ENCODE measurements at regions not wholly inside any gene's neighbourhood (a gene's known extent, or its start where the extent isn't known, plus 50 kb on each side); places are given as distances from the start of the nearest gene placed in this dataset.

DNA sequence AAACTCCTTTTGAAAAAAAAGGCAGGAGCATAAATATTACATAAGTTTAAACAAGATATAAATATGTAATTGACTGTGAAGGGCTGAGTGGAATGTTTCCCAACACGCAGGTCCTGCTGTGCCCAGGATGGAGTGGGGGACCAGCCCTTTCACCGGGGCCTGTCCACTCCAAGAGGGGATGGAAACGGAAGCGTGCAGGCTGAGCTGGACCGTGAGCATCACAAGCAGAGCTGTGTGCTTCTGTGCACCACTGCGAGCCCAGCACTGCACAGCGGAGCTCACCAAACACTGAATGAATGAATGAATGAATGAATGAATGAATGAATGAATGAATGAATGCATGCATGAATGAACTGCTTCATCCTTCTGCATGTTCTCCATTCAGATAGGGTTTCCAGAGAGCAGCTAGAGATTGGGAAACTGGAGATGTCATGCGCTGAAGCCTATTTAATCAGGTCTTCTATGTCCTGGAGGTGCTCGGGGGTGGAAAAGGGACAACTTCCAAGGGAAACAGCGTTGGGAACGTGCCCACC, 157.7 kb downstream of the ANKRD60 start:
- ChIA-PET POLR2A (no interaction called here), CTCF (interaction anchor here (2.6 kb wide), 1 partner anchor 17 kb away, joined by 10 read pairs; no protein-coding TSS in a partner anchor)
- Histone ChIP-seq H3K4me1 (ENCODE audit: control extremely low read depth in 1 of 4, control insufficient read depth in 4 of 4, insufficient read depth in 4 of 4, low read length in 3 of 4) (peaks cover 0 to 11% (median 6%) of the 10 kb centered on the region in 4 experiments), H3K9me3 (ENCODE audit: control extremely low read depth in 1 of 5, control insufficient read depth in 4 of 5, insufficient read depth in 2 of 5, low read depth in 1 of 5, low read length in 4 of 5) (no peaks in the 10 kb centered on the region), H3K27me3 (replicated peaks in 2 of 5; ENCODE audit: control insufficient read depth in 4 of 5, insufficient read depth in 5 of 5, low read length in 4 of 5) (peaks cover 0 to 4% (median 0%) of the 10 kb centered on the region in 5 experiments), H3K27ac (ENCODE audit: insufficient read depth in 1 of 2, low read depth in 1 of 2, low read length in 2 of 2, poor library complexity in 1 of 2, severe bottlenecking in 2 of 2) (no peak overlapping the region), H3K36me3 (ENCODE audit: control insufficient read depth in 4 of 4, insufficient read depth in 4 of 4, low read length in 3 of 4) (no peaks in the 10 kb centered on the region), H3K4me3 (ENCODE audit: control insufficient read depth in 1 of 7, extremely low read depth in 1 of 7, insufficient read depth in 4 of 7, low read depth in 2 of 7, low read length in 6 of 7) (no peak overlapping the region)
- no peak for DNase-seq
- 86% methylated on average over 11 of the region's 11 CpGs for WGBS (ENCODE audit: insufficient coverage)

DNA sequence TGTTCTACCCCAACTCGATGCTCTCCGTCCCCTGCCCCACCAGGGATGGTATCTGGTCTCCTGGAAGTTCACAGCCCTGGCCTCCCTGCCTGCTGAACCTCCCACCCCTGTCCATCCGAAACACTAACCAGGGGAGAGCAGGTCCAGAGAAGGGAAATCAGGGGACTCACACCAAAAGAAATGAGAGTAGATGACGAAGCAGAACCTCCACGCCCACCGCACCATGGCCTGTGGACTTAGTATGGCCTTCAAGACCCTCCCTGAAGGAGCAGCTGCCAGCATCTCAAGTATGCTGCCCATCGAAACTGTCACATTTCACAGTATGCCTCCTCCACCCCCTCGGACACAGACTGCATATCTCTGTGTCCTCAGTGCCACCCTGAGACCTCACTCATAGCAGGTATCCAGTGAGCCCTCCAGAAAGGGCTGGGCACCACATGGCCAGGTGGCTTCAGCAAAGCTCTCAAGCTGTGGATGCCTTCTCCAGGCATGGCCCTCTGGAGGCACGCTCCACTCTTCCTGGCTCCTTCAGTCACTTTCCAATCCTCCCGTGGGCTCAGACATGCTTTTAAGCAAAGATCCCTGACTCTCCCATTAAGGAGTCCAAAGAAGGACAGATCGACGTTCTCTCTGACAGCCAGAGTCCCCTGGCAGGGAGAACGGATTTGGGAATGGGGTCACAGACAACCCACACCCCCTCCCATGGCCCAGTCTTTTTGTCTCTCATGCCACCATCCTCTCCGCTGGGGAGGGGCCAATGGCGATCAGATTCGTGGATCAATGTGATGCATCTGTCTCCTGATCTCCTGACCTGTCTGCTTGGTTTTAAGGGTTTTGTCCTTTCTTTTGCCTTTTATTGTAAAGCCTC, 158.4 kb downstream of the ANKRD60 start:
- DNase-seq: no peak
- CTCF ChIA-PET: interaction anchor here (0.8 kb wide), 1 partner anchor 26 kb away, joined by 3 read pairs; no protein-coding TSS in a partner anchor

DNA sequence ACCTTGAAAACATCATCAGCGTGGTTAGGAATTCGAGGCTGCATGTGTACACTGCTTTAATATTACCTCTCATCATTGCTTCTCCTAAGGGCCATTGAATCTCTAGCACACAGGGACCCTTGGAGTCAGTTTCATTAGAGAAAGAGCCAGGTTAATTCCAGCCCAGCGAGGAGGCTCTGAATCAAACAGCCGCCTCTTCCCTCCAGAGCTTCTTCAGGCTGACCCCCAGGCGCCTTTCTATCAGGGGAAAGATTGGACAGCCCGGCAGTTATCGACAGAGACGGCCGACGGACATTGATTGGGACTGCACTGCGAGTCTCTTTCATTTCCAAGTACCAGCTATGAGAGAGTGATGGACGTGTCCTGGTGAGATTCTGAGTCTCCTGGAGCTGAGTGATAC, 159.2 kb downstream of the ANKRD60 start:
- H3K27me3 ChIP-seq (replicated peaks in 2 of 5; ENCODE audit: control insufficient read depth in 4 of 5, insufficient read depth in 5 of 5, low read length in 4 of 5): peaks cover 0 to 4% (median 0%) of the 10 kb centered on the region in 5 experiments
- 98% methylated on average over 12 of the region's 12 CpGs for WGBS (ENCODE audit: insufficient coverage)
- CTCF ChIA-PET: interaction anchor here (0.8 kb wide), 1 partner anchor 25 kb away, joined by 3 read pairs; no protein-coding TSS in a partner anchor

More for the DNA sequence above, 158.4 kb downstream of the ANKRD60 start:
- H3K27ac ChIP-seq (ENCODE audit: insufficient read depth in 1 of 2, low read depth in 1 of 2, low read length in 2 of 2, poor library complexity in 1 of 2, severe bottlenecking in 2 of 2): no peak overlapping the region
- H3K9me3 ChIP-seq (ENCODE audit: control extremely low read depth in 1 of 5, control insufficient read depth in 4 of 5, insufficient read depth in 2 of 5, low read depth in 1 of 5, low read length in 4 of 5): no peaks in the 10 kb centered on the region
- peaks cover 0 to 9% (median 6%) of the 10 kb centered on the region in 4 experiments for H3K4me1 ChIP-seq (ENCODE audit: control extremely low read depth in 1 of 4, control insufficient read depth in 4 of 4, insufficient read depth in 4 of 4, low read length in 3 of 4)
- H3K36me3 ChIP-seq (ENCODE audit: control insufficient read depth in 4 of 4, insufficient read depth in 4 of 4, low read length in 3 of 4): no peaks in the 10 kb centered on the region
- WGBS (ENCODE audit: insufficient coverage): 94% methylated on average over 16 of the region's 16 CpGs
- H3K4me3 ChIP-seq (ENCODE audit: control insufficient read depth in 1 of 7, extremely low read depth in 1 of 7, insufficient read depth in 4 of 7, low read depth in 2 of 7, low read length in 6 of 7): no peak overlapping the region
- H3K27me3 ChIP-seq (replicated peaks in 2 of 5; ENCODE audit: control insufficient read depth in 4 of 5, insufficient read depth in 5 of 5, low read length in 4 of 5): peaks cover 0 to 4% (median 0%) of the 10 kb centered on the region in 5 experiments
- POLR2A ChIA-PET: no interaction called here

DNA sequence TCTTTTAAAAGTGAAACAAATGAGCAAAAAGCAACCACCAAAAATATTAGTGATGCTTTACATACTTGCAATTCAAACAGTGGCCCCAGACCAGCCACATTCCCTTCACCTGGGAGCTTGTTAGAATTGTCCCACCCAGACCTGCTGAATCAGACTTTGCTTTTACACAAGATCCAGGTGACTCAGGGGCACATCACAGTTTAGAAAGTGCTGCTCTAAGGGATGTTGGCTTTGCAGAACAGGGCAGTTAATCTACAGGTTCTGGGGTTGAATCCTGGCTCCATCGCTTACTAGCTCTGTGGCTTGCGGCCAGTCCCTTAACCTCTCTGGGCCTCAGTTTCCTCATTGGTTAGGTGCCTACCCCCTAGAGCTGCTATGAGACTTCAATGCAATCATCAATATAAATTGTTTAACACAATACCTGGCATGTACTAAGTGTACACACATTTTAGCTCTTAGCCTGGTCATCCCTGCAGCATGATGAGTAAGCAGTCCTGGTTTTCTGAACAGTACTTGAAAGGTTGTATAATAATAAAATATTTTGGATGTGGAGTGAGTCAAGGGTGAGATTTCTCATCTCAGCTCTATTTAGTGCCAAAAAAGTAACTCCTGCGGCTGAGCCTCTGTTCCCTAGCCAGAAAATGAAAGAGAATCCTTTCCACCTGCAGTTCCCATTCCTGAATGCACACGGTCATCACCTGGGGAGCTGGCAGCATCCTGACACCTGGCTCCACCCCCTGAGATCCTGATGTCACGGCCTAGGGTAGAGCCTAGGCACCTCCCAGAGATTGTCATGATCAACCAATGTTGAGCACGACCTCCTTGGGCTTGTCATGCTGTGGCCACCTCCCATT, 162.7 kb downstream of the ANKRD60 start:
- CTCF ChIA-PET: no interaction called here
- H3K27me3 ChIP-seq (replicated peaks in 2 of 5; ENCODE audit: control insufficient read depth in 4 of 5, insufficient read depth in 5 of 5, low read length in 4 of 5): peaks cover 0 to 1% (median 0%) of the 10 kb centered on the region in 5 experiments
- H3K4me1 ChIP-seq (ENCODE audit: control extremely low read depth in 1 of 4, control insufficient read depth in 4 of 4, insufficient read depth in 4 of 4, low read length in 3 of 4): no peaks in the 10 kb centered on the region
- DNase-seq: no peak
- POLR2A ChIA-PET: interaction anchor here (0.7 kb wide), 1 partner anchor 75 kb away, joined by 3 read pairs; no protein-coding TSS in a partner anchor
- 92% methylated on average over 5 of the region's 6 CpGs for WGBS (ENCODE audit: insufficient coverage)
- no peaks in the 10 kb centered on the region for H3K36me3 ChIP-seq (ENCODE audit: control insufficient read depth in 4 of 4, insufficient read depth in 4 of 4, low read length in 3 of 4)
- H3K27ac ChIP-seq (ENCODE audit: insufficient read depth in 1 of 2, low read depth in 1 of 2, low read length in 2 of 2, poor library complexity in 1 of 2, severe bottlenecking in 2 of 2): no peak overlapping the region
- peaks cover 0 to 6% (median 0%) of the 10 kb centered on the region in 5 experiments for H3K9me3 ChIP-seq (ENCODE audit: control extremely low read depth in 1 of 5, control insufficient read depth in 4 of 5, insufficient read depth in 2 of 5, low read depth in 1 of 5, low read length in 4 of 5)
- no peak overlapping the region for H3K4me3 ChIP-seq (ENCODE audit: control insufficient read depth in 1 of 7, extremely low read depth in 1 of 7, insufficient read depth in 4 of 7, low read depth in 2 of 7, low read length in 6 of 7)

More for the DNA sequence above, 159.2 kb downstream of the ANKRD60 start:
- no peaks in the 10 kb centered on the region for H3K9me3 ChIP-seq (ENCODE audit: control extremely low read depth in 1 of 5, control insufficient read depth in 4 of 5, insufficient read depth in 2 of 5, low read depth in 1 of 5, low read length in 4 of 5)
- no peak overlapping the region for H3K4me3 ChIP-seq (ENCODE audit: control insufficient read depth in 1 of 7, extremely low read depth in 1 of 7, insufficient read depth in 4 of 7, low read depth in 2 of 7, low read length in 6 of 7)
- no peaks in the 10 kb centered on the region for H3K36me3 ChIP-seq (ENCODE audit: control insufficient read depth in 4 of 4, insufficient read depth in 4 of 4, low read length in 3 of 4)
- DNase-seq: no peak
- POLR2A ChIA-PET: no interaction called here
- H3K4me1 ChIP-seq (ENCODE audit: control extremely low read depth in 1 of 4, control insufficient read depth in 4 of 4, insufficient read depth in 4 of 4, low read length in 3 of 4): peaks cover 0 to under 1% (median 0%) of the 10 kb centered on the region in 4 experiments
- no peak overlapping the region for H3K27ac ChIP-seq (ENCODE audit: insufficient read depth in 1 of 2, low read depth in 1 of 2, low read length in 2 of 2, poor library complexity in 1 of 2, severe bottlenecking in 2 of 2)

DNA sequence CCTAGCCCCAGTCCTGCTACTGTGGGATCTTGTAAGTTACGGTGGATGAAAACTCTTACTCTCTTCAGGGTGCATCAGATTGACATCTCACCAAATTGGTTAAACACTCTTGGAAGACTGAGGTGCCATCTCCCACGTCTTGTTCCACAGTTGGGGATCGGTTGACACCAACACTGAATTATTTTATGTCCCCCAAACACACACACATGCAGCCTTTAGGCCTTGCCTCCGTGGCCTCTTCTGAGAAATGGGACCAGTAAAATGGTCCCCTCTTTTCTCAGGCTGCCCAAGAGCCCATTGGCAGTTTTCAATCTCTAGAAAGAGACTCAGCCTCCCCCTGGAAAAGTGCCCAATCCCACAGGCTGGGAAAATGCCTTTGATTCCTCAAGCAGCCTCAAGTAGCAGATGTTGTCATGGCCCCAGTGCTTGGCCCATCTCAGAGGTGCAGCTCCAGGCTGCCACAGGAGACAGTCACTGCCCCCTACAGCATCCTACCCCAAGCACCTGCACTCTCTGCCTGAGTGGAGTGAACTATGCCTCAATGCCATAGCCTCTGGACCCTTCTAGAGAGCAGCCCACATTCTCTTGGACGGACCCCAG, 163.9 kb downstream of the ANKRD60 start:
- Histone ChIP-seq H3K9me3 (ENCODE audit: control extremely low read depth in 1 of 5, control insufficient read depth in 4 of 5, insufficient read depth in 2 of 5, low read depth in 1 of 5, low read length in 4 of 5) (peaks cover 0 to 6% (median 0%) of the 10 kb centered on the region in 5 experiments), H3K36me3 (ENCODE audit: control insufficient read depth in 4 of 4, insufficient read depth in 4 of 4, low read length in 3 of 4) (no peaks in the 10 kb centered on the region), H3K4me1 (ENCODE audit: control extremely low read depth in 1 of 4, control insufficient read depth in 4 of 4, insufficient read depth in 4 of 4, low read length in 3 of 4) (no peaks in the 10 kb centered on the region), H3K27ac (ENCODE audit: insufficient read depth in 1 of 2, low read depth in 1 of 2, low read length in 2 of 2, poor library complexity in 1 of 2, severe bottlenecking in 2 of 2) (no peak overlapping the region), H3K4me3 (ENCODE audit: control insufficient read depth in 1 of 7, extremely low read depth in 1 of 7, insufficient read depth in 4 of 7, low read depth in 2 of 7, low read length in 6 of 7) (no peak overlapping the region), H3K27me3 (replicated peaks in 2 of 5; ENCODE audit: control insufficient read depth in 4 of 5, insufficient read depth in 5 of 5, low read length in 4 of 5) (no peaks in the 10 kb centered on the region)
- 94% methylated on average over 5 of the region's 5 CpGs for WGBS (ENCODE audit: insufficient coverage)
- no peak for DNase-seq
- CTCF ChIA-PET: interaction anchor here (1.0 kb wide), 1 partner anchor 196 kb away, joined by 3 read pairs; no protein-coding TSS in a partner anchor
- POLR2A ChIA-PET: interaction anchor here (0.6 kb wide), 1 partner anchor 42 kb away, joined by 3 read pairs; no protein-coding TSS in a partner anchor

DNA sequence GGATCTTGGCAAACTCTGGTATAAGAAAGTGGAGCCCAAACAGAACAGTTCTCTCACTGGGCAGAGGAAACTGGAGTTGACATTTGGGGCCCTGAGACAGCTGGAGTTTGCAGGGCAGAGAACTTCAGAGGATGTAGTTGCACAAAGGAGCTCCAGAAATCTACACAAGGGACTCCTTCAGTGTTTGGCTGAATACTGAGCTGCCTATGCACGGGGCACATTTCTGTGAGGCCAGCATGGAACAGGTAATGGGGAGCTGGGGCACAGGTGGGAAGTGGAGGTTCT, 169.3 kb downstream of the ANKRD60 start:
- Histone ChIP-seq H3K36me3 (ENCODE audit: control insufficient read depth in 4 of 4, insufficient read depth in 4 of 4, low read length in 3 of 4) (no peaks in the 10 kb centered on the region), H3K4me1 (ENCODE audit: control extremely low read depth in 1 of 4, control insufficient read depth in 4 of 4, insufficient read depth in 4 of 4, low read length in 3 of 4) (no peaks in the 10 kb centered on the region), H3K9me3 (ENCODE audit: control extremely low read depth in 1 of 5, control insufficient read depth in 4 of 5, insufficient read depth in 2 of 5, low read depth in 1 of 5, low read length in 4 of 5) (peaks cover 0 to 6% (median 0%) of the 10 kb centered on the region in 5 experiments), H3K4me3 (ENCODE audit: control insufficient read depth in 1 of 7, extremely low read depth in 1 of 7, insufficient read depth in 4 of 7, low read depth in 2 of 7, low read length in 6 of 7) (no peak overlapping the region), H3K27ac (ENCODE audit: insufficient read depth in 1 of 2, low read depth in 1 of 2, low read length in 2 of 2, poor library complexity in 1 of 2, severe bottlenecking in 2 of 2) (no peak overlapping the region), H3K27me3 (replicated peaks in 2 of 5; ENCODE audit: control insufficient read depth in 4 of 5, insufficient read depth in 5 of 5, low read length in 4 of 5) (peaks cover 0 to 8% (median 0%) of the 10 kb centered on the region in 5 experiments)
- ChIA-PET POLR2A (no interaction called here), CTCF (no interaction called here)
- WGBS (ENCODE audit: insufficient coverage): 92% methylated on average over 1 of the region's 1 CpG
- DNase-seq: no peak

Measured in common myeloid progenitor, CD34-positive (primary cell).